ENCODE measurements at regions not wholly inside any gene's neighbourhood (a gene's known extent, or its start where the extent isn't known, plus 50 kb on each side); places are given as distances from the start of the nearest gene placed in this dataset.

- DNase-seq, result no peak
These were observed 57.5 kb upstream of the TNIP3 start for GRCh38 chr4:121221608-121222007.

- DNase-seq, result no peak
These were observed 57.1 kb upstream of the TNIP3 start for GRCh38 chr4:121221201-121221600.

GRCh38 chr4:121220698-121221097, 56.6 kb upstream of the TNIP3 start:
- DNase-seq, result no peak

- no peak for DNase-seq
These were observed 55.1 kb upstream of the TNIP3 start for GRCh38 chr4:121219227-121219626.

- DNase-seq, result peak; percentile 30
These were observed 53.2 kb upstream of the TNIP3 start for GRCh38 chr4:121217351-121217750.

- DNase-seq, result no peak
These were observed 52.3 kb upstream of the TNIP3 start for GRCh38 chr4:121216461-121216860.

- DNase-seq, result no peak
These were observed 49.8 kb upstream of the TNIP3 start for GRCh38 chr4:121213940-121214339.
